ENCODE measurements at regions not wholly inside any gene's neighbourhood (a gene's known extent, or its start where the extent isn't known, plus 50 kb on each side); places are given as distances from the start of the nearest gene placed in this dataset.

DNA sequence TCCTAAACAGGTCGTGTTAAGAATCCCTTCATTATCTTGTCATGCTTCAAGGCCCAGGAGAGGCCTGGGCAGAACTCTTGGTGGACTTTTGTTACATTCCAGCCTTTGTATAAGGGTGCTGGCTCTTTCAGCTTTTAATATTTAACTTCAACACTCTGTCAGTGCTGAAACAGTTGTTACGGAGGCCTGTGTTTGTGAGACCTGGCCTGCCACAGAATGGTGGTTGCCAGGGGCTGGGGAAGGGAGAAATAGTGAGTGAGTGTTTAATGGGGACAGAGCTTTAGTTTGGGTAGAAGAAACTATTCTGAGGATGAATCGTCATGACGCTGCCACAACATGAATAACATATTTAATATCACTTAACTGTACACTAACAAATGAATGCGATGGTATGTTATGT is 1027.6 kb upstream of the PRKX start:
- Mint-ChIP-seq H3K4me1 (ENCODE audit: unreplicated experiment) (no peaks in the 10 kb centered on the region), H3K9me3 (ENCODE audit: unreplicated experiment) (peaks cover 16% of the 10 kb centered on the region), H3K27me3 (ENCODE audit: unreplicated experiment) (no peaks in the 10 kb centered on the region), H3K4me3 (ENCODE audit: unreplicated experiment) (no peak overlapping the region), H3K27ac (ENCODE audit: unreplicated experiment) (no peak overlapping the region), H3K36me3 (ENCODE audit: unreplicated experiment) (no peaks in the 10 kb centered on the region)
- TF ChIP-seq, protein P1, sequence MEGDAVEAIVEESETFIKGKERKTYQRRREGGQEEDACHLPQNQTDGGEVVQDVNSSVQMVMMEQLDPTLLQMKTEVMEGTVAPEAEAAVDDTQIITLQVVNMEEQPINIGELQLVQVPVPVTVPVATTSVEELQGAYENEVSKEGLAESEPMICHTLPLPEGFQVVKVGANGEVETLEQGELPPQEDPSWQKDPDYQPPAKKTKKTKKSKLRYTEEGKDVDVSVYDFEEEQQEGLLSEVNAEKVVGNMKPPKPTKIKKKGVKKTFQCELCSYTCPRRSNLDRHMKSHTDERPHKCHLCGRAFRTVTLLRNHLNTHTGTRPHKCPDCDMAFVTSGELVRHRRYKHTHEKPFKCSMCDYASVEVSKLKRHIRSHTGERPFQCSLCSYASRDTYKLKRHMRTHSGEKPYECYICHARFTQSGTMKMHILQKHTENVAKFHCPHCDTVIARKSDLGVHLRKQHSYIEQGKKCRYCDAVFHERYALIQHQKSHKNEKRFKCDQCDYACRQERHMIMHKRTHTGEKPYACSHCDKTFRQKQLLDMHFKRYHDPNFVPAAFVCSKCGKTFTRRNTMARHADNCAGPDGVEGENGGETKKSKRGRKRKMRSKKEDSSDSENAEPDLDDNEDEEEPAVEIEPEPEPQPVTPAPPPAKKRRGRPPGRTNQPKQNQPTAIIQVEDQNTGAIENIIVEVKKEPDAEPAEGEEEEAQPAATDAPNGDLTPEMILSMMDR (IDR thresholded peaks at IDR 0.05): no peak
- no peak for DNase-seq (ENCODE audit: extremely low spot score, unreplicated experiment)

DNA sequence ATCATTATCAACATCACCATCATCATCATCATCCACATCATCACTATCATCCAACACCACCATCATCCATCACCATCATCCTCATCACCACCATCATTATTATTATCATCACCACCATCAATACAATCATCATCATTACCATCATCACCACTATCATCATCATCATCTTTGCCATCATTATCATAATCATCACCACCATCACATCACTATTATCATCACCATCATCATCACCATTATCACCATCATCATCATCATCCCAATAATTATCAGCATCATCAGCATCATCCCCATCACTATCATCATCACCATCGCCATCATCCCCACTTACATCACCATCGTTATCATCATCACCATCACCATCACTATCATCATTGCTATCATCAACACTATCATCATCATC is 1021.9 kb upstream of the PRKX start:
- TF ChIP-seq, protein P1 (IDR thresholded peaks at IDR 0.05): no peak
- no peak for DNase-seq (ENCODE audit: extremely low spot score, unreplicated experiment)
- Mint-ChIP-seq H3K36me3 (ENCODE audit: unreplicated experiment) (no peaks in the 10 kb centered on the region), H3K4me1 (ENCODE audit: unreplicated experiment) (no peaks in the 10 kb centered on the region), H3K4me3 (ENCODE audit: unreplicated experiment) (no peak overlapping the region), H3K27me3 (ENCODE audit: unreplicated experiment) (no peaks in the 10 kb centered on the region), H3K9me3 (ENCODE audit: unreplicated experiment) (peaks cover 26% of the 10 kb centered on the region), H3K27ac (ENCODE audit: unreplicated experiment) (no peak overlapping the region)

DNA sequence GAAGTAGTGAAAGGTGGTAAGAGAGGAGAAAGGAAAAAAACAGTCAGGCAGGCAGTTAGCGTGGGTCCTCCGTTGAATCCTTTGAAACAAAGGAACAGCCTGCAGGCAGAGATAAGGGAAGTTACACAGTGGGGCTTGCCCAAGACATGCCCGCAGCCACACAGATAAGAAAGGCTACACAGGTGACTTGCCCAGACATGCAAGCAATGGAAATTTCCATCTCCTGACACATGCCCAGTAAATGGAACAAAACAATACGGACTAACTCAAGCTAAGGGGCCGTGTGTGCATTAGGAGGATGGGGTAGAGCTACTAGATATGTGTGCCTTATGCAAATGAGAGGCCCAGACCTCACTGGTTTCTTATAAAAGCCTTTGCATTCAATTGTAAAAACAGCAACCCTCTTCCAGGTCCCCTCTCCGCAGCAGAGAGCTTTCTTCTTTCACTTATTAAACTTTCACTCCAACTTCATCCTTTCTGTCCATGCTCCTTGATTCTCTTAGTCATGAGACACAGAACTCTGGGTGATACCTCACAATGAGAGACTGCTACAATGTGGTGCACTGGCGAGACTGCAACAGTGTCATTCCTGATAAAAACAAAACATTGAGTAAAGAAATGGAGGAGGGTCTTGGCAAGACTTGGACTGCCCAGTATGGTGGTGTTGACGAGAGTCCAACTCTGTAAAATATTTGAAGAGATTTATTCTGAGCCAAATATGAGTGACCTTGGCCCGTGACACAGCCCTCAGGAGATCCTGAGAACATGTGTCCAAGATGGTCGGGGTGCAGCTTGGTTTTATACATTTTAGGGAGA is 997.4 kb upstream of the PRKX start:
- no peaks in the 10 kb centered on the region for H3K36me3 Mint-ChIP-seq (ENCODE audit: unreplicated experiment)
- DNase-seq (ENCODE audit: extremely low spot score, unreplicated experiment): no peak
- peaks cover 15% of the 10 kb centered on the region for H3K9me3 Mint-ChIP-seq (ENCODE audit: unreplicated experiment)
- H3K4me3 Mint-ChIP-seq (ENCODE audit: unreplicated experiment): no peak overlapping the region
- TF ChIP-seq, protein P1 (IDR thresholded peaks at IDR 0.05): no peak
- H3K27me3 Mint-ChIP-seq (ENCODE audit: unreplicated experiment): no peaks in the 10 kb centered on the region
- no peaks in the 10 kb centered on the region for H3K4me1 Mint-ChIP-seq (ENCODE audit: unreplicated experiment)
- no peak overlapping the region for H3K27ac Mint-ChIP-seq (ENCODE audit: unreplicated experiment)

DNA sequence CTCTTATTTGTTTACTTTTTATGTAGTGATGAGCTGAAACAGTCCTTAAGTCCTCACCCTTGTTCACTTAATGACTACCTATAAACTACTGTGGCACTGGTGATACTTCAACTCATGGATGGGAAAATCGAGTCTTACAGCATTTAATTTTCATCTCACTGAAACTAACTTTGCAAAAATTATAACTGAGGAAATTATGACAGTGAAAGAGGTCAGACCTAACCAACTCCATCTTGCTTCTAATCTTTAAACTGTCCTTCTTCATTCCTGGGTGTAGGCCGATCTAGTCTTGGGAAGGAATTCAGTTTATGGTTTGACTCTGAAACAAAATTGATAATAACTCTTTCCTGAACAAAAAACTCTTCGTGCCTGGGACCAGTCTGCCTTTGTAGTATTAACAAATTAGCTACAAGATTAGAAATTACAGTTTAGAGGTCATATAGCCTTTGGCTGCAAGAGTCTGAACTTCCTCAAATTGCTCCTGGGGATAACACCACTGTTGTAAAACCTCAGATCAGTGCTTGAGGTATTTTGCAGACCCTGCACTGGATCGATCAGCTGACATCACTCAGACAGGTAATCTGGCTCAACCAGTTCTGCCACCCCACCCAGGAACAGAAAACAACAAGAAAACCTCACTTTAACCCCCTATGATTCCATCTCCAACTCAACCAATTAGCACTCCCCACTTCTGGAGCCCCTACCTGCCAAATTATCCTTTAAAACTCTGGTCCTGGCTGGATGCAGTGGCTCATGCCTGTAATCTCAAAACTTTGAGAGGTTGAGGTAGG is 995.7 kb upstream of the PRKX start:
- H3K9me3 Mint-ChIP-seq (ENCODE audit: unreplicated experiment): peaks cover 15% of the 10 kb centered on the region
- no peaks in the 10 kb centered on the region for H3K36me3 Mint-ChIP-seq (ENCODE audit: unreplicated experiment)
- TF ChIP-seq, protein P1 (IDR thresholded peaks at IDR 0.05): no peak
- no peak overlapping the region for H3K27ac Mint-ChIP-seq (ENCODE audit: unreplicated experiment)
- no peaks in the 10 kb centered on the region for H3K27me3 Mint-ChIP-seq (ENCODE audit: unreplicated experiment)
- H3K4me1 Mint-ChIP-seq (ENCODE audit: unreplicated experiment): no peaks in the 10 kb centered on the region
- H3K4me3 Mint-ChIP-seq (ENCODE audit: unreplicated experiment): no peak overlapping the region
- DNase-seq (ENCODE audit: extremely low spot score, unreplicated experiment): no peak

DNA sequence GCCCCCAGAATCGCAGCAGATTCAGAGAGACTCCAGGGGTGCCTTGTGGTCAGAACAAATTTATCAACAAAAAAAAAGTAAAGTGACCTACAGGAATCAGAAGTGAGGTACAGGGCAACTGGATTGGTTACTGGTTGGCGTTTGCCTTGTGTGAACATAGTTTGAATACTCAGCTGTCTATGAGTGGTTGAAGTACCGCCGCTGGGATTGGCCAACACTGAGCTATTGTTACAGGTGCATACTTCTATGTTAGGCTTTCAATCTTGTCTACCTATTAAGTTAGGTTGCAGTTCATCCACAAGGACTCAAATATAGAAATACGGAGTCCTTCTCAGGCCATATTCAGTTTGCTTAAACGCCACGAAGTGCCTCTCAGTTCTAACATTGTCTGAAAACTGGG is 993.5 kb upstream of the PRKX start:
- Mint-ChIP-seq H3K27ac (ENCODE audit: unreplicated experiment) (no peak overlapping the region), H3K4me1 (ENCODE audit: unreplicated experiment) (no peaks in the 10 kb centered on the region), H3K4me3 (ENCODE audit: unreplicated experiment) (no peak overlapping the region), H3K27me3 (ENCODE audit: unreplicated experiment) (no peaks in the 10 kb centered on the region), H3K36me3 (ENCODE audit: unreplicated experiment) (no peaks in the 10 kb centered on the region), H3K9me3 (ENCODE audit: unreplicated experiment) (peaks cover 21% of the 10 kb centered on the region)
- TF ChIP-seq, protein P1 (IDR thresholded peaks at IDR 0.05): no peak
- no peak for DNase-seq (ENCODE audit: extremely low spot score, unreplicated experiment)
